22Rv1 (cell line): ENCODE measurements at regions not wholly inside any gene's neighbourhood (a gene's known extent, or its start where the extent isn't known, plus 50 kb on each side); places are given as distances from the start of the nearest gene placed in this dataset.

ENCODE experiments used
- ZFX ChIP-seq: fragments of 450-650 bp; IDR thresholded peaks from 2 replicates; pipeline ENCODE4 v1.6.1; 2017; ENCODE audit warnings: antibody characterized with exemption, borderline replicate concordance
- TF ChIP-seq, protein P1 (sequence below): fragments of 450-650 bp; IDR thresholded peaks from 2 replicates; pipeline ENCODE4 v1.5.1; 2017; ENCODE audit warnings: mild to moderate bottlenecking

DNA sequence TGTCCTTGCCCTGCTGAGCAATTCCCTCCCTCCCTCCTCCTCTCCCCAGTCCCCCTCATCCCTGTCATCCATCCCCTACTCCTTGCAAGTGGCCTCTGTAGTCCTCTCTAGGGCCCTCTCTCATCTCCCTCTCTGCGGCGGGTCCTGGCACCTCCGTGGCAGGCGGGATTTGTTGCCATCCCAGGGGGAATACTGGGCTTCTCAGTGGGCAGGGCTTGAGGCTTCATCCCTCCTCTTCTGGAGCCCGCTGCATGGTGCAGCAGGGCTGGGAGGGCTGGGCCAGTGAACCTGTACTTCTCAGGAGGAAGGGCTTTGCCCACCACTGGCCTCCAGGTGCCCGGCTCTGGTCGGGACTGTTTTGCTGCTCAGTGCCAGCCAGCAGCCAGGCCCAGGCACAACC, 216.2 kb downstream of the TFCP2L1 start:
- TF ChIP-seq, protein P1, sequence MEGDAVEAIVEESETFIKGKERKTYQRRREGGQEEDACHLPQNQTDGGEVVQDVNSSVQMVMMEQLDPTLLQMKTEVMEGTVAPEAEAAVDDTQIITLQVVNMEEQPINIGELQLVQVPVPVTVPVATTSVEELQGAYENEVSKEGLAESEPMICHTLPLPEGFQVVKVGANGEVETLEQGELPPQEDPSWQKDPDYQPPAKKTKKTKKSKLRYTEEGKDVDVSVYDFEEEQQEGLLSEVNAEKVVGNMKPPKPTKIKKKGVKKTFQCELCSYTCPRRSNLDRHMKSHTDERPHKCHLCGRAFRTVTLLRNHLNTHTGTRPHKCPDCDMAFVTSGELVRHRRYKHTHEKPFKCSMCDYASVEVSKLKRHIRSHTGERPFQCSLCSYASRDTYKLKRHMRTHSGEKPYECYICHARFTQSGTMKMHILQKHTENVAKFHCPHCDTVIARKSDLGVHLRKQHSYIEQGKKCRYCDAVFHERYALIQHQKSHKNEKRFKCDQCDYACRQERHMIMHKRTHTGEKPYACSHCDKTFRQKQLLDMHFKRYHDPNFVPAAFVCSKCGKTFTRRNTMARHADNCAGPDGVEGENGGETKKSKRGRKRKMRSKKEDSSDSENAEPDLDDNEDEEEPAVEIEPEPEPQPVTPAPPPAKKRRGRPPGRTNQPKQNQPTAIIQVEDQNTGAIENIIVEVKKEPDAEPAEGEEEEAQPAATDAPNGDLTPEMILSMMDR, result no peak
- TF ChIP-seq ZFX, result no peak
